HG02840 (cell line): ENCODE measurements at regions not wholly inside any gene's neighbourhood (a gene's known extent, or its start where the extent isn't known, plus 50 kb on each side); places are given as distances from the start of the nearest gene placed in this dataset.

ENCODE experiments used
- ATAC-seq: cut with Tn5 transposase; IDR thresholded peaks from one replicate; pipeline ENCODE4 v1.9.1; 2021; ENCODE audit warnings: mild to moderate bottlenecking, moderate library complexity, moderate number of reproducible peaks; ENCODE audit not compliant: unreplicated experiment, low FRiP score

DNA sequence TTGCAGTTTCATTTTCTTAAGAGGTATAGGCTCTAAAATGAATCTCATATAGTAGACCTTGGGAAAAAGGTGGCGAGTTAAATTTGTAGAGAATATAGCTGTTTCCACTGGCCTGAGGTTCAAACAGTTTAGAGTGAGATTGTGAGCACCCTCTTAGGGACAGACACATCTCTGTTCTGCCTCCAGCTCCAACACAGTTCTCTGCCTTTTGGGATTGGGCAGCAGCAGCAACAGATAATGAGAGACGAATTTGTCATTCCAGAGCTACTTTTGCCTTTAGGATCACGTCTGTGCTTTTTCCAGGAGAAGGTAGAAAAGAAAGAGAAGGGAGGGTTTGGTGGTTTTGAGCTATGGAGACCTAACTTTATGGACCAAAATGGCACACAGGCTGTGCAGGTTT lies 289.4 kb downstream of the PRL start:
- no peak for ATAC-seq

DNA sequence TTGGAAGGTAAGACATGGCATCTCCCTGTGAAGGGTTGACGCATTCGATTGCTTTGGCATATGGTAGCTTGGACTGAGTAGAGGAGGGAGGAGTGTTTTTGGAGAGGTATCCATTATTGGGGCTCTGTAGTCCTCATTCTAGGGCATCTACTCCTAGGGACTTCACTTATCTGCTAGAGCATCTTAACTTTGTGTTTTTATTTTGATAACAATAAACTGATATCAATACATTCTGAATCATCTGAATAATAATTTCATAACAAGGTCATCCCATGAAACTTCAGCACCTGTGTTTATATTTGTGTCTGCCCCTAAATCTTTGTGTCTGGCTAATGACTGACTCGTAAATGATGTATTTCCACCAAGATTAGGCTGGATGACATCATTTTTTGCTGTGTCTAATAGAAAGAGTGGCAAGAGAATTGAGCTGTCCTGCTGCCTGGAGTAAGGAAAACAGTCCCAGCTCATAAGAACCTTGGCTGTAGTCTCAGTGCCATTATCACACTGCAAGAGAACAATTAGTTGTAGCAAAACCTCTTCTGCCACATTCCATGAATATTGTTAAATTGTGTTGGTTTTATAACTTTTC lies 288.5 kb downstream of the PRL start:
- no peak for ATAC-seq

DNA sequence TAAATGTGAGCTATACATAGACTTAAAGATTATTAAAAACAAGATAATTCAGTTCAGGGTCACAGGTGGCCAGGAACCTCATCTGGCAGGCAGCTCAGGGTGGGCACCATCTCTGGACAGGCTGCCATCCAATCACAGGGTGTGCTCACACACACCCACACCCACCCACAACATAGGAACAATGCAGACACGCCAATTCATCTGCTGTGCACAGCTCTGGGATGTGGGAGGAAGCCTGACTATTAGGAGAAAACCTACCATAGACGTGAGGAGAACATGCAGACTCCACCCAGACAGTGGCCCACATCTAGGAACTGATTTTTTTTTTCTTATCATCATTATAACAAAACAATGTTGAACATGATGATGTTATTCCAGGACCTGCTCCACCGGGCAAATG lies 286.7 kb downstream of the PRL start:
- ATAC-seq: no peak

DNA sequence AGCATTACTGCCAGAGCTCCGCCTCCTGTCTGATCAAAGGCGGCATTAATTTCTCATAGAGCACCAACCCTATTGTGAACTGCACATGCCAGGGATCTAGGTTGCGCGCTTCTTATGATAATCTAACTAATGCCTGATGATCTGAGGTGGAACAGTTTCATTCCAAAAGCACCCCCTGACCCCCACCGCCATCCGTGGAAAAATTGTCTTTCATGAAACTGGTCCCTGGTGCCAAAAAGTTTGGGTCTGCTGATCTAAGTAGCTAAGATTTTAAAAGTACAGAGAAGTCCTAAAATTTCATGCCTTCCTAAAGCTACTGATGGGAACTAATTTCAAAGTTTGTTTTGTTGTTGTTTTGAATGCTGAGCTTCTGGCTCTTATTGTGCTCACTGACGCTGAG lies 281.6 kb downstream of the PRL start:
- no peak for ATAC-seq

DNA sequence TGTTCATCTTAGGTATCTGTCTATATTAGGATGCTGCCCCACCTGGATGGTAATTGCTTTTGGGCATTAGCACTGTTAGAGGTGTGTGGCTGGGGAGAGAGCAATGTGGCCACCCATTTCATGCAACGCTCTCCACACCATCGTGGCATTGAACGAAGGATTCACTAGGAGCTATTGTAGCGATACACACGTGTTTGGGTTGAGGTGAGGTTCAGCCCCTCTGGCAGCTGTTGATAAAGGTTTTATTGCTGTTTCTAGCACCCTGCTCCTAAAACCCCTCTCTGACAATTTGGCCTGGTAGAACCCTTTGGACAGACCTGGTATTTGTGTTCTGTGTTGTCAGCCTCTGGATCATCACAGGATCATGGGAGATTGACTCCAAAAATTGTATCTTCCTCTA lies 280.9 kb downstream of the PRL start:
- no peak for ATAC-seq

DNA sequence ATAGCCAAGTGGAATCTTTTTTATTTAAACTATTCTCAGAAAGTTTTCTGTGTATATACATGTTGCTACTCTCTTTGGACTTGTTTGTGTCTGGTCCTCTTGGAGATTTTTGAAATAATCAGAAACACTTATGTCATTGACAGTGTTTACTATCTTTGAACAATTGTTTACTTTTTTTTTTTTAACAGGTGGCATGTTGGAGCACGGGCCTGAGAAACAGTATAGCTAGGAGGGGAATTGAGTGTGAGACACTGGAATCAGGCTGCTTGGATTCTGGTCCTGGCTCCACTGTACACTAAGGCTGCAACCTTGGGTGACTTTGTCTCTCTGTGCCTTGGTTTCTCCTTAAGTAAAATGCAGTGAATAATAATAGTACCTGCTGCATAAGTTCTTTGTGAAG lies 279.6 kb downstream of the PRL start:
- no peak for ATAC-seq

DNA sequence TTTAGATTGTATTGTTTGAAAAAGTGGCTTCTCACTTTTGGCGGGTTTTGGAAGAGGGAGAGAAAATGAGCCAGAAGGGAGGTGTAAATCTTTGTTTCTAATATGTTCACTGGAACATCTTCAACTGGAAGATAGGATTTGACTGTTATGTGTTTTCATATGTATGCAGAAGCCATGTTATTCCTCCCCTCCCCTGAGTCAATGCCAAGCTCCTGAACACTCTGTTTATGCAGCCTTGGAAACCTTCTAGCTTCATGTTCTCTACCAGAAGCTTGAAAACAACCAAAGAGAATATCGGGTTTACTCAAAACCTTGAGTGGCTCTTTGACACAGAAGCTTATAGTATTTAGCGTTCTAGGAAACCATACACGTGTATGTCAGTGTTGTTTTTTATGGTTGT lies 279.1 kb downstream of the PRL start:
- no peak for ATAC-seq

DNA sequence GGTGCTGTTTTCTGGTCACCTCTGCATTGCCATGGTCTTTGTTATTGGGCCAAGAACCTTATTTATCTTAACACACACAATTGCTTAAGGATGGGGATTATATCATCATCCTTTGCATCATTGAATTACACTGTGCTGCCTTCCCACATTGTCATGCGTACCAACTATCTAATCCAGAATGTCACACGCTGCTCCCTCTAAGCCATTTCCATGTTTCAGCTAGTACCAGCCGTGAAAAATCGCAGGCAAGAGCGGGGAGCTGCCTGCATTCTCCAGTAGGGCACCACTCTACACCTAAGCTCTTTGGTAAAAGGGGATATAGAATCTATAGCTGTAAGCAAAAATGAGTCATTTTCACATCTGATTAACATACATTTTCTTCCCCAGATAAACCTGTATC lies 277.0 kb downstream of the PRL start:
- ATAC-seq: no peak

DNA sequence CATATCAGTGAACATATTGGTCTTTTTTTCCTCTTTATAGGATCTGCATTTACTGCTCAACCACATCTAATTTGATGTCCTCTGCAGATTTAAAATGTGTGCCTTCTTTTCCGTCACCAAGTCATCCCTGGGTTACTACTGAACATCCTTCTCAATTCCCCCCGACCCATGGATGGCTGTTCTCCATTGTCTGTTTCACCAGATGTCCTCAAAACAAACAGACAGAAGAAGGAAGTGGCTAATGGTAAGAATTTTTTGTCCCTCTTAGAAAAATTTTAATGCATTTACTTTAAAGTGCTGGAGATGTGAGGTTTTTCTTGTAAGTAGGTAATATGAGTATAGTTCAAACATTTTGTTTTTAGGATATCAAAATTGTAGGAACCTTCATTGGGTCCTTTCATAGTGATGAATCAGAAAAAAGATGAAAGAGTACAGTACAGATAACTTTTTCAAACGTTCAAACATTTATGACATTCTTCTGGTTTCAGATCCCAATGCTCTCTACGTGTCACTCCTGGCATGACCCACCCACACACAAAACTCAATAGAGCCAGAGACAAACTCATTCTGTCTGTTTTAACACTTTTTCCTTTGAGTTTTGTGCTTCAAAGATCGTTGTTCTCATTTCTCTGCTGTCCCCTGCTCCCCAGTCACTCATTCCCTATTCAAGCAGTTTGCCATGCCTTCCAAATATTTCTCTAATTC lies 276.4 kb downstream of the PRL start:
- ATAC-seq: no peak

DNA sequence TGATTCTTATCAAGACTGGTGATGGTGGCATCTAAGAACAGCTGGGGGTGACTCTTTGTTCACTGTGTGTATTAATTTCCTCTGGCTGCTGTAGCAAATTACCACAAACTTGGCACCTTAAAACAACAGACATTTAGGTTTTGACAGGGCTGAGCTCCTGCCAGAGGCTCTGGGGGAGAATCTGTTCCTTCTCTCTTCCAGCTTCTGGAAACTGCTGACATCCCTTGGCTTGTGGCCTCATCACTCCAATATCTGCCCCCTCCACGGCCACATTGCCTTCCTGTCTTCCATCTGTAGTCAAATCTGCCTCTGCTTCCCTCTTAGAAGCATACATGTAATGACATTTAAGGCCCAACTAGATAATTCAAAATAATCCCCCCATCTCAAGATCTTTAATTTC lies 274.9 kb downstream of the PRL start:
- no peak for ATAC-seq

DNA sequence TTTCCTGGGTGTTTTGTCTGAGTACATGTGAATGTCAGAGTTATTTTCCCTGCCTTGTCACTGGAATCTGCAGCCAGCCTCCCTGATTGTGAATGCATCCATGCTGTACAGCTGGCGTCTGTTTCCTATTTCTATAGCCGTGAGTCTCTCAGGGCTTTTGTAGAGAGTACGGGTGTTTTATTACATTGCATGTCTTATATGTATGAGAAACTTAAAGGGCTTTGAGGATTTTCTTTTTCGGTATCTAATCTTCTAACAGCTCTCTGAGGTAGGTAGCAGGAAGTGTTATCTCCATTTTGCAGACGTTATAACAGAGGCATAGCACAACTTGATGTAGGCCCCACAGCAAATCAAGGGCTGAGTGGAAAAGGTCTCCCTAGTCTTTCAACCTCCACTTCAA lies 272.9 kb downstream of the PRL start:
- ATAC-seq: no peak

DNA sequence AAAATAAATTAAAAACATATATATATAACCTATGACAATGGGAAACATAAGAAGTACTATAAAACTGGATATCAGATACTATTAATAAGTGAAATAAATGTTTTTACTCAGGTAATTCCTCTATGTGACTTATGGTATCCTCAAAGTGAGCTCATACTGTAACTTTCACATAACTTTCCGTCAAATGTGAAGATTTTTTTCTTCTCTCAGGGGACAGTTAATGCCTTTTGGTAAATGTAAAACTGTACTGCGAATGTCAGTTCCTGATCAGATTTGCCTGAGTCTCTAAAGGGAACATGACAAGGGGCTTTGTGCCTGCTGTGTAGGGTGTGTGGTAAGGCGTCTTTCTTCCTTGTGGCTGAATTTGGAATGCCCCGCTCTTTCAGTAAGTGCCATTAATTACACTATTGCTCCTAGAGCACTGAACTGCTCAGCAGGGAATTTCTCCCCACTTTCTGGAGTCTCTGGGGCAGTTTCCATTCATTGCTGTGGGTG lies 271.8 kb downstream of the PRL start:
- no peak for ATAC-seq

DNA sequence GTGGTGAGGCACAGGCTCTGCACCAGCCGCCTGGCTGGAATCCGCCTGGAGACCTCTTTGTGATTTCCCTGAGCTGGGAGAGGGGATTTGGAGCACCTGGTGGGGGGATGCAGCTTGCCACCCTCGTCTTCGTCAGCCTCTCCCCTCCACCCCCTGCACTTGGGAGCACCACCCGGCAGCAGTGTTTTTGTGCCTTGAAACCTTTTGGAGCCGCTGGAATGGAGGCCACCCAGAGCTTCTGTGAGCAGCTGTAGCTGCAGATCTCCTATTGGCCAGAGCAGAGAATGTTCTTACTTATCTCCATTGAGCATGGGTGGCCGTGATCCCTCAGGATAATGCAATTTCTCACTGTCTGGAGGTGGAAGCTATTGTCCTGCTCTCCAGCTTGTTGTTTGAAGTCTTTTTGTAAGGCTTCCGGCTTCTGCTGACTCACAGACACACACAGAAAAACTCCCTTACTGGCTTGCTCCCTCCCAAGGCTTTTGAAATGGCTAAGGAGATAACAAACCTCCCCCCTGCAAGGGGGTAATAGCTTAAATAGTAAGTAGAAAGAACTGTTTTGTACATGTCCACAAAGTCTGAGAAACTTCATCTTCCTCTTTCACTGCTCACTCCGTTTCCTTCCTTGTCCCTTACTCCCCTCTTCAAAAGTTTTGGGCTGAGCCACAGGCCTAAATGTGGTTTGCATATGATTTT lies 271.2 kb downstream of the PRL start:
- ATAC-seq: no peak

DNA sequence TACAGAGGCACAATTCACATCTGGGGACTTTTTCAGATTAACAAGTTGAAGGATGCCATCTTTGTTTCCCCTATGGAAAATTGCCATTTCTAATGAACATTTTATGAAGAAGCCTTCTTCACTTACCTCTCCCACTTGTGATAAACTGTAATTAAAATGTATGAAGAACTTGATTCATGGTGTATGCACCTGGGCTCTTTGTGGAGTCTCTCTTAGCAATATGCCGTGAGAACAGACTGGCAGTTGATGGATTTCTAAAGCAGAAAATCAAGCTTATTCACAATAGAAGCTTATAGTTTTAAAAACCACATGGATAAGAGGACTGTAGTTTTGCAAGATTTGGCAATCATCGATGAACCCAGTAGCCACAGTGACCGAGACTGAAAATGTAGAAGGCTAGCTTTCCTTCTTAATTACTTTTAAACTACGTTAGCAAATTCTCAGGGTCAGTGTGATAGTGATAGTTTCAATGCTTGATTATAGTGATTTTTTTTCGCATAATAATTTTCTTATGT lies 270.6 kb downstream of the PRL start:
- no peak for ATAC-seq

DNA sequence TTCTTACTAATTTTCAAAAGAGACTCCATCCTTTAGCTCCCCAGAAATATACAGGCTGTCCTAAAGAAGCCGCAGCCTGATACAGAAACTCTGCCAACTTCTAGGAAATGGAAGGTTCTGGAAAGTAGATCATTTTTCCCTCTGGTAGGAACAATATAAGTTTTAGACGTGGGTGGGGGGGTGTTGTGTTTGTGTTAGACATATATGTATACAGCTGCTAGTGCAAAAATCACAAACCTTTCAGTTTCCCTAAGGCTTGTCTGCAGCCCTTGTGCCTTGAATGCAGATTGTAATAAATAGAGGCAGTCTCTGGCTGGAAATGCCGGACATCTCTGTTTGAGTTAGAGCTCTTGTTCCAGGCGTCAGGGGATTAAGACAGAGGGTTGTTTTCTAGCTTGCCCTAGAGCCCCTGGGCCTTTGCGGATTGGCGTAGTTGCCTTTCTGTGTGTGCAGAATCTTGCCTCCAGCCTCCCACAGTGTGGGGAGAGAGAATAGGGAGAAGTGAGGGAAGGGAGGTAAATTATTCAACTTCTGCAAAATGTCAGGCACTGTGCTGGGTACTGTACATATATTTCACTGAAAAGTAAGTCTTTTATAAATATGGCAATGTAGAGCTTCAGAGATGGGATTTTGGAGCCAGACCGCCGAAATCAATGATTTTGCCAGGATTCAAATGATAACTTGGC lies 269.7 kb downstream of the PRL start:
- ATAC-seq: no peak

DNA sequence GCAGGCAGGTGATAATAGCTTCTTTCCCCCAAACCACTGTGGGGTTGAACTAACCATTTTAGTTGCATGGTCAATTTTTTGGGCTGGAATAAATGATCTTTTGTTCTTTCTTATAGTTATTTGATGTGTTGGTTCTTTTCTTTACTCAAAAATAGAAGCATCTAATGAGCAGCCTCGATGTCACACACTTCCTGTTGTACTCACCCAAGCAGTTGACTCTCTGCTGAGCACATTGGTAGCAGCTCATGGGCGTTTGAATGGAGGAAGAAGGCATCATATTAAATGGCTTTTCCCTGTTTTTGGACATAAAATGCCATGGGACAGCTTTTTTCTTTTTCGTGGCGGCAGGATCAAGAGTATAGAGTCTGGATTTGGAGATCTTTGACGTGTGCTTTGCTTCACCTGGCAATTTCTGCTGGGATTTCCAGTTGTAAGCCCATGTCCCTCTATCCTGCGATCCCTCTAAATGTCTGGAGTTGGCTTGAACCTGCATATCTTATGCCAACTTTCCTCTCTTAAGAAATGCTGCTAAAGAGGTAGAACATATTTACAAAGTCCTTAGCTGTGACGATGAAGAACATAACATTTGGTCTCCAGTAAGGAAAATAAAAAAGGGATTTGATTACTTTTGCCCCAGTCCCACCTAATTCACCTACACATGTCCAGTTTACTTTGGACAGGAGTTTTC lies 268.3 kb downstream of the PRL start:
- no peak for ATAC-seq

DNA sequence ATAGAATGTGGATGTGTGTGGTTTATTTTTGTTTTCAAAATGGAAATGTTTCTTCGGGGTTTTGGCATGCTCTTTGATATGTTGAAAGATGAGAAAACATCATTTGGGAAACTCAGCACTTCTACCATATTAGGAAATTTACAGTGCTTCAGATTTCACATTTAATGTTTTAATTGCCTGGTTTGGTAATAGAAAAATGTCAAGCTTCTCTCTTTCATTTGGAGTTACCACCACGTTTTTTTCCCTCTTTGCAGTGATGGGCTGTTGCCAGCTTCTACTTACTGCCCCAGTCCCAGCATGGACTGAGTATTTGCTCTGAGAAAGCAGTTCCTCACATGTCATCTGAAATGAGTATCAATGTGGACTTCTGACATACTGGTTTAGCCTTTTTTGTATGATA lies 267.7 kb downstream of the PRL start:
- ATAC-seq: no peak

DNA sequence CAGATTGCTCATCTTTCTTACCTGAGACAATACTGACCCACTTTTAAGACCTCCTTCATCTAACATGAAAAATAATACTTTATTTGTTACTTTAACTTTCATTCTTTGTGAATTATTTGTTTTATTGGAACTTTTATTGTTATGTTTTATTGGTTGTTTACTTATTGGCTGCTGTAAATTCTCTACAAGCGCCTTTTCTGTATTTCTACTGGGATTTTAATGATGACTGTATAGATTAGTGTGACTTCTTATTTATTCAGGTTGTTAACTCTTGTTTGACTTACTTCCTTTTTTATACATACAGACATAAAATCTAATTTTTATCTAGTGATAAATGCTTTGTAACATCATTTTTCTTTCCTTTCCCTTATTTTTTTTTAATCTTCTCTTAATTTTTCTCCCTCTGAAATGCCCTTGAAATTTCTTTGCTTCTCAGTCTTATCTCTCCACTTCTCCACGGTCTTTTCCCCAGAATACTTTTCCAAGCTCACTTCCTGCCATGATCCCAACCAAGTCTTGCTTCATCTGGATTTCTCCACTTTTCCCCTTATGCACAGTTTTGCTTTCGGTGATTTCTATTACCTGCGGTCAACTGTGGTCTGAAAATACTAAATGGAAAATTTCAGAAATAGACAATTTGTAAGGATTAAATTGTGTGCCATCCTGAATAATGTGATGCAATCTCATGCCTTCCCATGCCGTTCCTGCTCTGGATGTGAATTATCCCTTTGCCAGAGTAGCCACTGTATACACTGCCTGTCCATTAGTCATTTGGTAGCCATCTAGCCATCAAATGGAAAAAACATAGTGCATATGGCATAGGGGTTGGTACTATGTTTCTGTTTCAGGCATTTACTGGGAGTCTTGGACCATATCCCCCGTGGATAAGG lies 265.9 kb downstream of the PRL start:
- no peak for ATAC-seq

DNA sequence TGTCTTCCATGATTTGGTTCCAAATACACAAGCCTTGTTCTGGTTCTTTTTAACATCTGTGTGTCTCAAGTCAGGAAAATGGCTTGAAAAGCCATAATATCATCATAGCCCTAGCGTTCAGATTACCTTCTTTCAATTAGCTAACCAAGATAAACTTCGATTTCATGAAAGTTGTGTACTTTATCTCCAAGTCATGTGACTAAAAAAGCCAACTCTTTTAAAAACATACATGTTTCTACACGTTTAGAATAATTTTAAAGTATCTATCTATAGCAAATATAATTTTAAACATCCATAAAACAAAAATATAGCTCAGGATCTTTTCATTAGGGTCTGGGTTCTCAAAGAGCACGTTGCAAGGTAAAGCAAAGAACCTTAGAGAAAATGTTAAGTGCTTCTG lies 261.1 kb downstream of the PRL start:
- no peak for ATAC-seq

DNA sequence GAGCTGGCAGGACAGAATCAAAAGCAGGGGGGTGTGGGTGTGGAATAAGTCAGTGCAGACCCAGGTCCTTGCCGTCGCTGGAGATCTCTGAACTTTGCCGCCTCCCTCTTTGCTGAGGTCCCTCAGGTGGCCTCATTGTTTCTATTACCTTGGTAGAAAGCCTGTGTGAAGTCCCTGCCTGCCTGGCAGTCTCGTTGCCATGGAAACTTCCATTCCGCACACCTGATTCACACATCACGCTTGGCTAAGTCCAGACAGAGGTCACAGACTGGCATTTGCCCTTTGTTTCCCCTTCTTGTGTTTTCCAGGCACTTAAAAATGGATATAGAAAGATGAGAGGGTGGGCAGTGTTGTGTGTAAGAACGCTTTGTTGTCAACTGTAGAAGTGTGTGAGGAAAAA lies 260.6 kb downstream of the PRL start:
- ATAC-seq: no peak
